Body of pancreas (tissue), 4 donors: ENCODE measurements at regions not wholly inside any gene's neighbourhood (a gene's known extent, or its start where the extent isn't known, plus 50 kb on each side); places are given as distances from the start of the nearest gene placed in this dataset.

Experiments
- POLR2A ChIP-seq, 3 donors: fragments of 450-650 bp; IDR thresholded peaks; one replicate each; pipeline ENCODE4 v1.6.1; 2016; ENCODE audit warnings: antibody characterized with exemption in 3 of 3, mild to moderate bottlenecking in 2 of 3
- TF ChIP-seq, protein P1 (sequence below), 7 experiments: fragments of 450-650 bp in 4 of 7; fragments of 200-600 bp in 3 of 7; sonication (generic) in 3 of 7; IDR thresholded peaks; one replicate each; pipeline ENCODE4 v1.5.1; 2016 to 2019; ENCODE audit warnings: antibody characterized with exemption in 7 of 7

DNA sequence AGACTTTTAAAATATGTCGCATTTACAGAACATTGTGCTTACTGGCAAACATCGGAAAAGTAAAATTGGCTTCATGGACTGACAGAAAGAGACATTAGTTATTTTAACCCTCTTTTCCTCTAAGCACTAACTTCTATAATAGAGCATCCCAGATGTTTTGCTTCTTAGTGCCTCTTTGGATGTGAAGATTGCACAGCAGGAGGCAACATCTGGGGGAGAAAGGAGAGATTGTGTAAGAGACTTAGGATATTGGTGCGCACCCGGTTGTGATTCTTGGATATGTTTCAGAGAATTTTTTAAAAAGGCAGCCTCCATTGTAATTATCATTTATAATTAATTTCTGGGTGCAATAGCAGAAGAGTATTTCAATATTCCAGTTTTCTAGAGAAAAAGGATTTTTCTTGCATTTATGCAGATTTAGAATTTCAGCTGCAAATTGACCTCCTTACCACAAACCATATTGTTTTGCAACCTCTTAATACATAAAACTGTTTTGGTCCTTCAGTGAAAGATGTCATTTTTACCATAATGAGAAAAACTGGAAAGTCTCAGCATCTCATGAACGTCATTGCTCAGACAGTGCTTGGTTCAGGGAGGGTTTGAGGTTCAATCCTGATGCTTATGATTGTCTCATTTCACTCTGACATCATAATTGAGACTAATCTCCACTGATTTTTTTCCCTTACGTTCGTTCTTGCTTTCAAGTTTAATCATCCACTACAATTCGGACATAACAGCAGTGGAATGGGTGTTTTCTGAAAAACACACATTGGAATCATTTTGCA, 404.3 kb downstream of the ZNF521 start:
- no peak for TF ChIP-seq POLR2A (IDR thresholded peaks at IDR 0.05)
- TF ChIP-seq, protein P1, sequence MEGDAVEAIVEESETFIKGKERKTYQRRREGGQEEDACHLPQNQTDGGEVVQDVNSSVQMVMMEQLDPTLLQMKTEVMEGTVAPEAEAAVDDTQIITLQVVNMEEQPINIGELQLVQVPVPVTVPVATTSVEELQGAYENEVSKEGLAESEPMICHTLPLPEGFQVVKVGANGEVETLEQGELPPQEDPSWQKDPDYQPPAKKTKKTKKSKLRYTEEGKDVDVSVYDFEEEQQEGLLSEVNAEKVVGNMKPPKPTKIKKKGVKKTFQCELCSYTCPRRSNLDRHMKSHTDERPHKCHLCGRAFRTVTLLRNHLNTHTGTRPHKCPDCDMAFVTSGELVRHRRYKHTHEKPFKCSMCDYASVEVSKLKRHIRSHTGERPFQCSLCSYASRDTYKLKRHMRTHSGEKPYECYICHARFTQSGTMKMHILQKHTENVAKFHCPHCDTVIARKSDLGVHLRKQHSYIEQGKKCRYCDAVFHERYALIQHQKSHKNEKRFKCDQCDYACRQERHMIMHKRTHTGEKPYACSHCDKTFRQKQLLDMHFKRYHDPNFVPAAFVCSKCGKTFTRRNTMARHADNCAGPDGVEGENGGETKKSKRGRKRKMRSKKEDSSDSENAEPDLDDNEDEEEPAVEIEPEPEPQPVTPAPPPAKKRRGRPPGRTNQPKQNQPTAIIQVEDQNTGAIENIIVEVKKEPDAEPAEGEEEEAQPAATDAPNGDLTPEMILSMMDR (IDR thresholded peaks at IDR 0.05): no peak
